HEK293T (cell line): ENCODE measurements at regions not wholly inside any gene's neighbourhood (a gene's known extent, or its start where the extent isn't known, plus 50 kb on each side); places are given as distances from the start of the nearest gene placed in this dataset.

ENCODE experiments used
- ARNT ChIP-seq: fragments of 450-650 bp; IDR thresholded peaks from 2 replicates; pipeline ENCODE4 v1.6.1; 2017; ENCODE audit warnings: mild to moderate bottlenecking
- BHLHE40 ChIP-seq: fragments of 450-650 bp; IDR thresholded peaks from 2 replicates; pipeline ENCODE4 v1.6.1; 2016; ENCODE audit warnings: mild to moderate bottlenecking, moderate library complexity, borderline replicate concordance
- ELF4 ChIP-seq: fragments of 450-650 bp; IDR thresholded peaks from 2 replicates; pipeline ENCODE4 v1.6.1; 2017; ENCODE audit warnings: antibody characterized with exemption
- FOXA1 ChIP-seq: fragments of 450-650 bp; IDR thresholded peaks from 2 replicates; pipeline ENCODE4 v1.6.1; 2016; ENCODE audit warnings: mild to moderate bottlenecking
- FOXK2 ChIP-seq: fragments of 450-650 bp; IDR thresholded peaks from 2 replicates; pipeline ENCODE4 v1.6.1; 2016; ENCODE audit warnings: mild to moderate bottlenecking
- FOXM1 ChIP-seq: fragments of 450-650 bp; IDR thresholded peaks from 2 replicates; pipeline ENCODE4 v1.6.1; 2017; ENCODE audit warnings: mild to moderate bottlenecking, borderline replicate concordance
- HDGF ChIP-seq: fragments of 450-650 bp; IDR thresholded peaks from 2 replicates; pipeline ENCODE4 v1.6.1; 2017; ENCODE audit warnings: antibody characterized with exemption, borderline replicate concordance
- L3MBTL2 ChIP-seq: fragments of 450-650 bp; conservative IDR thresholded peaks from 2 replicates; pipeline ENCODE4 v1.6.1; 2016; ENCODE audit warnings: mild to moderate bottlenecking
- LEF1 ChIP-seq: fragments of 450-650 bp; IDR thresholded peaks from 2 replicates; pipeline ENCODE4 v1.6.1; 2017; ENCODE audit warnings: mild to moderate bottlenecking, borderline replicate concordance
- NFRKB ChIP-seq: fragments of 450-650 bp; IDR thresholded peaks from 2 replicates; pipeline ENCODE4 v1.6.1; 2016; ENCODE audit warnings: mild to moderate bottlenecking, moderate library complexity
- SP1 ChIP-seq: fragments of 450-650 bp; IDR thresholded peaks from 2 replicates; pipeline ENCODE4 v1.6.1; 2017
- SUZ12 ChIP-seq: fragments of 450-650 bp; IDR thresholded peaks from 2 replicates; pipeline ENCODE4 v1.6.1; 2016; ENCODE audit warnings: mild to moderate bottlenecking
- TARDBP ChIP-seq: fragments of 450-650 bp; IDR thresholded peaks from 2 replicates; pipeline ENCODE4 v1.6.1; 2016

GRCh38 chr18:68574311-68574710 lies 140.6 kb downstream of the TMX3 start:
- TF ChIP-seq FOXM1 = no peak
- no peak for TF ChIP-seq BHLHE40
- no peak for TF ChIP-seq TARDBP
- no peak for TF ChIP-seq LEF1
- no peak for TF ChIP-seq NFRKB
- TF ChIP-seq HDGF = no peak
- TF ChIP-seq ELF4 = no peak
- TF ChIP-seq ARNT = no peak
- no peak for TF ChIP-seq FOXK2
- no peak for TF ChIP-seq SP1
- TF ChIP-seq FOXA1 = no peak
- TF ChIP-seq SUZ12 = no peak
- no peak for TF ChIP-seq L3MBTL2
